ENCODE measurements at regions not wholly inside any gene's neighbourhood (a gene's known extent, or its start where the extent isn't known, plus 50 kb on each side); places are given as distances from the start of the nearest gene placed in this dataset.
"Not testable (repeated sequence)": the region's sequence is repeated elsewhere in the genome, so short reads cannot be mapped to it uniquely, and the experiment has no call there.

- no peak for DNase-seq (ENCODE audit: low read depth)
These were observed 420.9 kb downstream of the PCNX1 start for GRCh38 chr14:71328183-71328582.

- no peak for DNase-seq (ENCODE audit: low read depth)
These were observed 421.7 kb downstream of the PCNX1 start for GRCh38 chr14:71328954-71329353.

GRCh38 chr14:71331403-71331802 lies 424.1 kb downstream of the PCNX1 start:
- no peak for DNase-seq (ENCODE audit: low read depth)

GRCh38 chr14:71332476-71332875 lies 425.2 kb downstream of the PCNX1 start:
- no peak for DNase-seq (ENCODE audit: low read depth)

GRCh38 chr14:71333705-71334104 lies 426.4 kb downstream of the PCNX1 start:
- no peak for DNase-seq (ENCODE audit: low read depth)

- DNase-seq (ENCODE audit: low read depth), result no peak
These were observed 429.4 kb downstream of the PCNX1 start for GRCh38 chr14:71336489-71337192.

- DNase-seq (ENCODE audit: low read depth), result no peak
These were observed 430.9 kb downstream of the PCNX1 start for GRCh38 chr14:71338153-71338552.

GRCh38 chr14:71339650-71340415 lies 432.6 kb downstream of the PCNX1 start:
- DNase-seq (ENCODE audit: low read depth), result no peak

GRCh38 chr14:71341156-71341555 lies 433.9 kb downstream of the PCNX1 start:
- no peak for DNase-seq (ENCODE audit: low read depth)

GRCh38 chr14:71343724-71344123 lies 436.5 kb downstream of the PCNX1 start:
- DNase-seq (ENCODE audit: low read depth), result no peak

GRCh38 chr14:71344506-71344905 lies 437.2 kb downstream of the PCNX1 start:
- DNase-seq (ENCODE audit: low read depth), result no peak

GRCh38 chr14:71346685-71347084 lies 439.4 kb downstream of the PCNX1 start:
- no peak for DNase-seq (ENCODE audit: low read depth)

- DNase-seq (ENCODE audit: low read depth), result no peak
These were observed 441.1 kb downstream of the PCNX1 start for GRCh38 chr14:71348394-71348793.

- DNase-seq (ENCODE audit: low read depth), result no peak
These were observed 441.6 kb downstream of the PCNX1 start for GRCh38 chr14:71348817-71349216.

GRCh38 chr14:71354142-71354541 lies 446.9 kb downstream of the PCNX1 start:
- DNase-seq (ENCODE audit: low read depth), result no peak

- DNase-seq (ENCODE audit: low read depth), result no peak
These were observed 447.5 kb downstream of the PCNX1 start for GRCh38 chr14:71354801-71355200.

GRCh38 chr14:71355324-71356201 lies 448.3 kb downstream of the PCNX1 start:
- no peak for DNase-seq (ENCODE audit: low read depth)

GRCh38 chr14:71358209-71358931 lies 451.1 kb downstream of the PCNX1 start:
- DNase-seq (ENCODE audit: low read depth), result no peak

GRCh38 chr14:71358932-71359421 lies 451.7 kb downstream of the PCNX1 start:
- DNase-seq (ENCODE audit: low read depth), result not testable (repeated sequence)

GRCh38 chr14:71359823-71360222 lies 452.6 kb downstream of the PCNX1 start:
- no peak for DNase-seq (ENCODE audit: low read depth)

- no peak for DNase-seq (ENCODE audit: low read depth)
These were observed 454.1 kb downstream of the PCNX1 start for GRCh38 chr14:71361336-71361735.

- no peak for DNase-seq (ENCODE audit: low read depth)
These were observed 454.6 kb downstream of the PCNX1 start for GRCh38 chr14:71361874-71362273.
